Lung (tissue), 11 donors: ENCODE measurements at regions not wholly inside any gene's neighbourhood (a gene's known extent, or its start where the extent isn't known, plus 50 kb on each side); places are given as distances from the start of the nearest gene placed in this dataset.

Experiments
- ATAC-seq: fragments of 200-7000 bp; cut with Tn5 transposase; one replicate; pipeline ENCODE4 v1.9.1; 2020; ENCODE audit warnings: moderate number of reproducible peaks; ENCODE audit not compliant: insufficient read depth, low FRiP score
- DNase-seq, 3 donors: peaks; one replicate each; pipeline ENCODE4 v3.0.0-alpha.2; 2013 to 2017
- H3K27ac ChIP-seq, 2 donors: one replicate each; pipeline ENCODE4 v1.5.1; 2013; ENCODE audit warnings: mild to moderate bottlenecking in 2 of 2, moderate library complexity in 2 of 2, control low read depth in 1 of 2, inconsistent platforms in 1 of 2, low read depth in 1 of 2, low read length in 1 of 2
- H3K27me3 ChIP-seq, 3 donors: one replicate each; pipeline ENCODE4 v1.5.1; 2013; ENCODE audit warnings: low read length in 2 of 3; ENCODE audit not compliant: control insufficient read depth in 3 of 3, insufficient read depth in 3 of 3
- H3K36me3 ChIP-seq, 4 donors: one replicate each; pipeline ENCODE4 v1.5.1; 2013; ENCODE audit warnings: low read length in 4 of 4, mild to moderate bottlenecking in 1 of 4, moderate library complexity in 1 of 4; ENCODE audit not compliant: control insufficient read depth in 4 of 4, insufficient read depth in 4 of 4
- H3K4me1 ChIP-seq, 5 donors: one replicate each; pipeline ENCODE4 v1.5.1; 2013; ENCODE audit warnings: low read length in 5 of 5, mild to moderate bottlenecking in 2 of 5, moderate library complexity in 1 of 5; ENCODE audit not compliant: control insufficient read depth in 5 of 5, insufficient read depth in 5 of 5
- H3K4me3 ChIP-seq: one replicate; pipeline ENCODE4 v1.5.1; 2013; ENCODE audit warnings: mild to moderate bottlenecking, control low read depth, moderate library complexity
- H3K9ac ChIP-seq, 2 donors: one replicate each; pipeline ENCODE4 v1.5.1; 2013; ENCODE audit warnings: low read length in 2 of 2, control low read depth in 1 of 2; ENCODE audit not compliant: insufficient read depth in 1 of 2
- H3K9me3 ChIP-seq, 4 donors: one replicate each; pipeline ENCODE4 v1.5.1; 2013; ENCODE audit warnings: low read length in 3 of 4, mild to moderate bottlenecking in 1 of 4, moderate library complexity in 1 of 4; ENCODE audit not compliant: control insufficient read depth in 4 of 4, insufficient read depth in 3 of 4
- WGBS, 2 donors: extraction: QIAGEN DNeasy Blood & Tissue Kit; methylation state at CpG; one replicate each; pipeline ENCODE4 v1.1.7; 2013; 5-methylcytosine and 5-hydroxymethylcytosine counted together
- TF ChIP-seq, protein P1 (sequence below): IDR thresholded peaks from 2 replicates; pipeline ENCODE4 v1.5.1; 2012; ENCODE audit warnings: mild to moderate bottlenecking; ENCODE audit errors: control extremely low read depth, extremely low read depth
- donor health status: control.
- donor health status: control.
- donor health status: Bipolar disorder and iron deficiency.
- donor health status: healthy.
- donor health status: DM: yes; HTN: yes; CAD: no.

- H3K9me3 ChIP-seq = no peaks in the 10 kb centered on the region
- H3K27ac ChIP-seq = no peak overlapping the region
- H3K9ac ChIP-seq = no peak overlapping the region
- TF ChIP-seq, protein P1, sequence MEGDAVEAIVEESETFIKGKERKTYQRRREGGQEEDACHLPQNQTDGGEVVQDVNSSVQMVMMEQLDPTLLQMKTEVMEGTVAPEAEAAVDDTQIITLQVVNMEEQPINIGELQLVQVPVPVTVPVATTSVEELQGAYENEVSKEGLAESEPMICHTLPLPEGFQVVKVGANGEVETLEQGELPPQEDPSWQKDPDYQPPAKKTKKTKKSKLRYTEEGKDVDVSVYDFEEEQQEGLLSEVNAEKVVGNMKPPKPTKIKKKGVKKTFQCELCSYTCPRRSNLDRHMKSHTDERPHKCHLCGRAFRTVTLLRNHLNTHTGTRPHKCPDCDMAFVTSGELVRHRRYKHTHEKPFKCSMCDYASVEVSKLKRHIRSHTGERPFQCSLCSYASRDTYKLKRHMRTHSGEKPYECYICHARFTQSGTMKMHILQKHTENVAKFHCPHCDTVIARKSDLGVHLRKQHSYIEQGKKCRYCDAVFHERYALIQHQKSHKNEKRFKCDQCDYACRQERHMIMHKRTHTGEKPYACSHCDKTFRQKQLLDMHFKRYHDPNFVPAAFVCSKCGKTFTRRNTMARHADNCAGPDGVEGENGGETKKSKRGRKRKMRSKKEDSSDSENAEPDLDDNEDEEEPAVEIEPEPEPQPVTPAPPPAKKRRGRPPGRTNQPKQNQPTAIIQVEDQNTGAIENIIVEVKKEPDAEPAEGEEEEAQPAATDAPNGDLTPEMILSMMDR = no peak
- DNase-seq (no peak), ATAC-seq (no peak)
- no peaks in the 10 kb centered on the region for H3K27me3 ChIP-seq
- no peak overlapping the region for H3K4me3 ChIP-seq
- 90 to 94% methylated on average over 3 of the region's 3 CpGs for WGBS, 2 donors
- no peaks in the 10 kb centered on the region for H3K36me3 ChIP-seq
- H3K4me1 ChIP-seq = no peaks in the 10 kb centered on the region
Observed at GRCh38 chr4:62484357-62484756, 1284.2 kb downstream of the ADGRL3 start.

- Histone ChIP-seq H3K9ac (no peak overlapping the region), H3K9me3 (no peaks in the 10 kb centered on the region), H3K4me3 (no peak overlapping the region), H3K4me1 (no peaks in the 10 kb centered on the region), H3K27me3 (no peaks in the 10 kb centered on the region), H3K27ac (no peak overlapping the region), H3K36me3 (no peaks in the 10 kb centered on the region)
- 85 to 93% methylated on average over 3 of the region's 3 CpGs for WGBS, 2 donors
- ATAC-seq (no peak), DNase-seq (no peak)
- TF ChIP-seq, protein P1 = no peak
Observed at GRCh38 chr4:62482355-62482754, 1282.2 kb downstream of the ADGRL3 start.

- Histone ChIP-seq H3K27me3 (no peaks in the 10 kb centered on the region), H3K9me3 (no peaks in the 10 kb centered on the region), H3K36me3 (no peaks in the 10 kb centered on the region), H3K4me3 (no peak overlapping the region), H3K9ac (no peak overlapping the region), H3K4me1 (peaks cover 0 to 8% (median 0%) of the 10 kb centered on the region in 5 donors), H3K27ac (no peak overlapping the region)
- DNase-seq = peak; percentile 15 to 56 (median 25)
- TF ChIP-seq, protein P1 = no peak
- WGBS, 2 donors = 25 to 46% methylated on average over 2 of the region's 2 CpGs
- no peak for ATAC-seq
Observed at GRCh38 chr4:62475596-62475995, 1275.5 kb downstream of the ADGRL3 start.

DNA sequence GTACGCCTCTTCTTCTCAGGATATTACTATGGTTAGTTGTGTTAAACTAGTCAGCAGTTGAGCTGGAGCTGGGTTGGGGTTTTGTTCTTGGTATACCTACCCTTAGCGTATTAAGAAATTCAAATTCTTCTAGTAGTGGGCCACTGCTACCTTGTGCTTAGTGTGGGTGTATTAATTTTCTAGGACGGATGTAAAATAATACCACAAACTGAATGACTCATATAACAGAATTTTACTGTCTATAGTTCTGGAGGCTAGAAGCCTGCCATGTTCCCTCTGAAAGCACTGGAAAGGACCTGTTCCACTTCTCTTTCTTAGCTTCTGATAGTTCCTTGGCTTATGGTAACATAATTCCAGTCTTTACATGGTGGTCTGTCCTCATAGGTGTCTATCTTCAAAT, 1274.7 kb downstream of the ADGRL3 start:
- 93 to 94% methylated on average over 3 of the region's 3 CpGs for WGBS, 2 donors
- H3K9me3 ChIP-seq = no peaks in the 10 kb centered on the region
- peaks cover 0 to 8% (median 0%) of the 10 kb centered on the region in 5 donors for H3K4me1 ChIP-seq
- H3K9ac ChIP-seq = no peak overlapping the region
- H3K4me3 ChIP-seq = no peak overlapping the region
- DNase-seq (no peak), ATAC-seq (no peak)
- TF ChIP-seq, protein P1 = no peak
- H3K27ac ChIP-seq = no peak overlapping the region
- H3K27me3 ChIP-seq = no peaks in the 10 kb centered on the region
- no peaks in the 10 kb centered on the region for H3K36me3 ChIP-seq
